GM12878 (cell line): ENCODE measurements at regions not wholly inside any gene's neighbourhood (a gene's known extent, or its start where the extent isn't known, plus 50 kb on each side); places are given as distances from the start of the nearest gene placed in this dataset.

Experiments
- ATF7 ChIP-seq: fragments of 450-650 bp; IDR thresholded peaks from 2 replicates; pipeline ENCODE4 v1.6.1; 2016; ENCODE audit warnings: low read depth, mild to moderate bottlenecking
- DPF2 ChIP-seq: fragments of 450-650 bp; IDR thresholded peaks from 2 replicates; pipeline ENCODE4 v1.6.1; 2017; ENCODE audit warnings: mild to moderate bottlenecking
- JUNB ChIP-seq: IDR thresholded peaks from 2 replicates; pipeline ENCODE4 v1.6.1; 2016; ENCODE audit warnings: antibody characterized with exemption, mild to moderate bottlenecking
- MEF2B ChIP-seq: fragments of 450-650 bp; IDR thresholded peaks from 2 replicates; pipeline ENCODE4 v1.6.1; 2018; ENCODE audit warnings: mild to moderate bottlenecking, moderate library complexity; ENCODE audit not compliant: partially characterized antibody, poor library complexity, severe bottlenecking
- MXI1 ChIP-seq: fragments of 150-350 bp; IDR thresholded peaks from 2 replicates; pipeline ENCODE4 v1.6.1; 2011; ENCODE audit warnings: low read depth, mild to moderate bottlenecking, inconsistent platforms, low read length, improper control_type of control experiment
- MYB ChIP-seq: fragments of 150-350 bp; IDR thresholded peaks from 2 replicates; pipeline ENCODE4 v1.6.1; 2014; ENCODE audit warnings: mild to moderate bottlenecking, low read depth, low read length, borderline replicate concordance
- NBN ChIP-seq: fragments of 450-650 bp; IDR thresholded peaks from 2 replicates; pipeline ENCODE4 v1.6.1; 2016
- RAD51 ChIP-seq: fragments of 450-650 bp; IDR thresholded peaks from 2 replicates; pipeline ENCODE4 v1.6.1; 2016; ENCODE audit warnings: moderate library complexity, mild to moderate bottlenecking, inconsistent platforms
- RCOR1 ChIP-seq: conservative IDR thresholded peaks from 2 replicates; pipeline ENCODE4 v1.6.1; 2012; ENCODE audit warnings: low read depth, low read length, improper control_type of control experiment
- SMAD5 ChIP-seq: IDR thresholded peaks from 2 replicates; pipeline ENCODE4 v1.6.1; 2016; ENCODE audit warnings: antibody characterized with exemption, low read depth
- SMARCA5 ChIP-seq: fragments of 450-650 bp; IDR thresholded peaks from 2 replicates; pipeline ENCODE4 v1.6.1; 2017; ENCODE audit warnings: mild to moderate bottlenecking
- SPI1 ChIP-seq: IDR thresholded peaks from 2 replicates; pipeline ENCODE4 v1.6.1; 2011; ENCODE audit warnings: low read depth, mild to moderate bottlenecking, low read length, moderate library complexity, borderline replicate concordance; ENCODE audit not compliant: insufficient read depth
- TBL1XR1 ChIP-seq: IDR thresholded peaks from 2 replicates; pipeline ENCODE4 v1.6.1; 2012; ENCODE audit warnings: low read depth, low read length, improper control_type of control experiment
- YY1 ChIP-seq: IDR thresholded peaks from 2 replicates; pipeline ENCODE4 v1.6.1; 2011; ENCODE audit warnings: low read depth, mild to moderate bottlenecking, low read length
- ZBED1 ChIP-seq: IDR thresholded peaks from 2 replicates; pipeline ENCODE4 v1.6.1; 2016; ENCODE audit warnings: borderline replicate concordance
- TF ChIP-seq, protein P1 (sequence below): fragments of 450-650 bp; IDR thresholded peaks from 2 replicates; pipeline ENCODE4 v1.6.1; 2016; ENCODE audit warnings: mild to moderate bottlenecking, moderate library complexity, borderline replicate concordance
- TF ChIP-seq, protein P2 (sequence below): fragments of 450-650 bp; IDR thresholded peaks from 2 replicates; pipeline ENCODE4 v1.6.1; 2017; ENCODE audit warnings: low read depth, mild to moderate bottlenecking, moderate library complexity
- TF ChIP-seq, protein P3 (sequence below): IDR thresholded peaks from 2 replicates; pipeline ENCODE4 v1.6.1; 2012; ENCODE audit warnings: improper control_type of control experiment, low read depth, low read length; ENCODE audit not compliant: insufficient replicate concordance
- TF ChIP-seq, protein P4 (sequence below): fragments of 450-650 bp; conservative IDR thresholded peaks from 2 replicates; pipeline ENCODE4 v1.6.1; 2017; ENCODE audit warnings: mild to moderate bottlenecking, moderate library complexity

DNA sequence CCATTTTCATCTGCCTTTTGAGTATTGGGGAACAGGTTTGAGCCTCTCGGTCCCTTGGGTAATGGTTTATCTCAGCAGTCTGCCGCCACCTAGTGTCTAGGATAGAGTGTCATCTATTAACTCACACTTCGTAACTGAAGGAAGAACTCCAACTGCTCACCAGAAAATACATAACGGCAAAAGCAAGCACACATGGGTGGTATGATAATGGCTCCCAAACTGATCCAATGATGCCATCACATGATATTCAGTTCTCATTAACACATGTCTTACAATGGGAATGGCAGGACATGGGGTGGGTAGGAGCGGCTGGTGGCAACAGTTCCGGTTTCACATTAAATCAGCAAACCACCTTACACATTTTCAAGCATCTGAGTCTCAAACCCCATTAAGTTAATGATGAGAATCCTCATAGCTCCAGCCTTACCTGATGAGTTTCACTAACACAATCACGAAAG is 110.7 kb upstream of the PHACTR1 start (continued):
- TF ChIP-seq, protein P1, sequence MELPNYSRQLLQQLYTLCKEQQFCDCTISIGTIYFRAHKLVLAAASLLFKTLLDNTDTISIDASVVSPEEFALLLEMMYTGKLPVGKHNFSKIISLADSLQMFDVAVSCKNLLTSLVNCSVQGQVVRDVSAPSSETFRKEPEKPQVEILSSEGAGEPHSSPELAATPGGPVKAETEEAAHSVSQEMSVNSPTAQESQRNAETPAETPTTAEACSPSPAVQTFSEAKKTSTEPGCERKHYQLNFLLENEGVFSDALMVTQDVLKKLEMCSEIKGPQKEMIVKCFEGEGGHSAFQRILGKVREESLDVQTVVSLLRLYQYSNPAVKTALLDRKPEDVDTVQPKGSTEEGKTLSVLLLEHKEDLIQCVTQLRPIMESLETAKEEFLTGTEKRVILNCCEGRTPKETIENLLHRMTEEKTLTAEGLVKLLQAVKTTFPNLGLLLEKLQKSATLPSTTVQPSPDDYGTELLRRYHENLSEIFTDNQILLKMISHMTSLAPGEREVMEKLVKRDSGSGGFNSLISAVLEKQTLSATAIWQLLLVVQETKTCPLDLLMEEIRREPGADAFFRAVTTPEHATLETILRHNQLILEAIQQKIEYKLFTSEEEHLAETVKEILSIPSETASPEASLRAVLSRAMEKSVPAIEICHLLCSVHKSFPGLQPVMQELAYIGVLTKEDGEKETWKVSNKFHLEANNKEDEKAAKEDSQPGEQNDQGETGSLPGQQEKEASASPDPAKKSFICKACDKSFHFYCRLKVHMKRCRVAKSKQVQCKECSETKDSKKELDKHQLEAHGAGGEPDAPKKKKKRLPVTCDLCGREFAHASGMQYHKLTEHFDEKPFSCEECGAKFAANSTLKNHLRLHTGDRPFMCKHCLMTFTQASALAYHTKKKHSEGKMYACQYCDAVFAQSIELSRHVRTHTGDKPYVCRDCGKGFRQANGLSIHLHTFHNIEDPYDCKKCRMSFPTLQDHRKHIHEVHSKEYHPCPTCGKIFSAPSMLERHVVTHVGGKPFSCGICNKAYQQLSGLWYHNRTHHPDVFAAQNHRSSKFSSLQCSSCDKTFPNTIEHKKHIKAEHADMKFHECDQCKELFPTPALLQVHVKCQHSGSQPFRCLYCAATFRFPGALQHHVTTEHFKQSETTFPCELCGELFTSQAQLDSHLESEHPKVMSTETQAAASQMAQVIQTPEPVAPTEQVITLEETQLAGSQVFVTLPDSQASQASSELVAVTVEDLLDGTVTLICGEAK: no peak
- TF ChIP-seq TBL1XR1 (peak; percentile 40; the same call in 1 of the 2 replicates), MYB (no peak), YY1 (peak; percentile 50; the same call in 1 of the 2 replicates), MXI1 (no peak), SMAD5 (no peak), NBN (peak; percentile 92), JUNB (peak; percentile 80), DPF2 (peak; percentile 96), SPI1 (peak; percentile 66), ATF7 (peak; percentile 80), MEF2B (peak; percentile 98), RAD51 (peak; percentile 65), SMARCA5 (peak; percentile 44; the same call in 1 of the 2 replicates), RCOR1 (peak; percentile 26; the same call in 1 of the 2 replicates), ZBED1 (peak; percentile 72; the same call in 1 of the 2 replicates)
- TF ChIP-seq, protein P2, sequence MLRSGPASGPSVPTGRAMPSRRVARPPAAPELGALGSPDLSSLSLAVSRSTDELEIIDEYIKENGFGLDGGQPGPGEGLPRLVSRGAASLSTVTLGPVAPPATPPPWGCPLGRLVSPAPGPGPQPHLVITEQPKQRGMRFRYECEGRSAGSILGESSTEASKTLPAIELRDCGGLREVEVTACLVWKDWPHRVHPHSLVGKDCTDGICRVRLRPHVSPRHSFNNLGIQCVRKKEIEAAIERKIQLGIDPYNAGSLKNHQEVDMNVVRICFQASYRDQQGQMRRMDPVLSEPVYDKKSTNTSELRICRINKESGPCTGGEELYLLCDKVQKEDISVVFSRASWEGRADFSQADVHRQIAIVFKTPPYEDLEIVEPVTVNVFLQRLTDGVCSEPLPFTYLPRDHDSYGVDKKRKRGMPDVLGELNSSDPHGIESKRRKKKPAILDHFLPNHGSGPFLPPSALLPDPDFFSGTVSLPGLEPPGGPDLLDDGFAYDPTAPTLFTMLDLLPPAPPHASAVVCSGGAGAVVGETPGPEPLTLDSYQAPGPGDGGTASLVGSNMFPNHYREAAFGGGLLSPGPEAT: peak; percentile 91
- TF ChIP-seq, protein P3, sequence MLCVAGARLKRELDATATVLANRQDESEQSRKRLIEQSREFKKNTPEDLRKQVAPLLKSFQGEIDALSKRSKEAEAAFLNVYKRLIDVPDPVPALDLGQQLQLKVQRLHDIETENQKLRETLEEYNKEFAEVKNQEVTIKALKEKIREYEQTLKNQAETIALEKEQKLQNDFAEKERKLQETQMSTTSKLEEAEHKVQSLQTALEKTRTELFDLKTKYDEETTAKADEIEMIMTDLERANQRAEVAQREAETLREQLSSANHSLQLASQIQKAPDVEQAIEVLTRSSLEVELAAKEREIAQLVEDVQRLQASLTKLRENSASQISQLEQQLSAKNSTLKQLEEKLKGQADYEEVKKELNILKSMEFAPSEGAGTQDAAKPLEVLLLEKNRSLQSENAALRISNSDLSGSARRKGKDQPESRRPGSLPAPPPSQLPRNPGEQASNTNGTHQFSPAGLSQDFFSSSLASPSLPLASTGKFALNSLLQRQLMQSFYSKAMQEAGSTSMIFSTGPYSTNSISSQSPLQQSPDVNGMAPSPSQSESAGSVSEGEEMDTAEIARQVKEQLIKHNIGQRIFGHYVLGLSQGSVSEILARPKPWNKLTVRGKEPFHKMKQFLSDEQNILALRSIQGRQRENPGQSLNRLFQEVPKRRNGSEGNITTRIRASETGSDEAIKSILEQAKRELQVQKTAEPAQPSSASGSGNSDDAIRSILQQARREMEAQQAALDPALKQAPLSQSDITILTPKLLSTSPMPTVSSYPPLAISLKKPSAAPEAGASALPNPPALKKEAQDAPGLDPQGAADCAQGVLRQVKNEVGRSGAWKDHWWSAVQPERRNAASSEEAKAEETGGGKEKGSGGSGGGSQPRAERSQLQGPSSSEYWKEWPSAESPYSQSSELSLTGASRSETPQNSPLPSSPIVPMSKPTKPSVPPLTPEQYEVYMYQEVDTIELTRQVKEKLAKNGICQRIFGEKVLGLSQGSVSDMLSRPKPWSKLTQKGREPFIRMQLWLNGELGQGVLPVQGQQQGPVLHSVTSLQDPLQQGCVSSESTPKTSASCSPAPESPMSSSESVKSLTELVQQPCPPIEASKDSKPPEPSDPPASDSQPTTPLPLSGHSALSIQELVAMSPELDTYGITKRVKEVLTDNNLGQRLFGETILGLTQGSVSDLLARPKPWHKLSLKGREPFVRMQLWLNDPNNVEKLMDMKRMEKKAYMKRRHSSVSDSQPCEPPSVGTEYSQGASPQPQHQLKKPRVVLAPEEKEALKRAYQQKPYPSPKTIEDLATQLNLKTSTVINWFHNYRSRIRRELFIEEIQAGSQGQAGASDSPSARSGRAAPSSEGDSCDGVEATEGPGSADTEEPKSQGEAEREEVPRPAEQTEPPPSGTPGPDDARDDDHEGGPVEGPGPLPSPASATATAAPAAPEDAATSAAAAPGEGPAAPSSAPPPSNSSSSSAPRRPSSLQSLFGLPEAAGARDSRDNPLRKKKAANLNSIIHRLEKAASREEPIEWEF: peak; percentile 19
- TF ChIP-seq, protein P4, sequence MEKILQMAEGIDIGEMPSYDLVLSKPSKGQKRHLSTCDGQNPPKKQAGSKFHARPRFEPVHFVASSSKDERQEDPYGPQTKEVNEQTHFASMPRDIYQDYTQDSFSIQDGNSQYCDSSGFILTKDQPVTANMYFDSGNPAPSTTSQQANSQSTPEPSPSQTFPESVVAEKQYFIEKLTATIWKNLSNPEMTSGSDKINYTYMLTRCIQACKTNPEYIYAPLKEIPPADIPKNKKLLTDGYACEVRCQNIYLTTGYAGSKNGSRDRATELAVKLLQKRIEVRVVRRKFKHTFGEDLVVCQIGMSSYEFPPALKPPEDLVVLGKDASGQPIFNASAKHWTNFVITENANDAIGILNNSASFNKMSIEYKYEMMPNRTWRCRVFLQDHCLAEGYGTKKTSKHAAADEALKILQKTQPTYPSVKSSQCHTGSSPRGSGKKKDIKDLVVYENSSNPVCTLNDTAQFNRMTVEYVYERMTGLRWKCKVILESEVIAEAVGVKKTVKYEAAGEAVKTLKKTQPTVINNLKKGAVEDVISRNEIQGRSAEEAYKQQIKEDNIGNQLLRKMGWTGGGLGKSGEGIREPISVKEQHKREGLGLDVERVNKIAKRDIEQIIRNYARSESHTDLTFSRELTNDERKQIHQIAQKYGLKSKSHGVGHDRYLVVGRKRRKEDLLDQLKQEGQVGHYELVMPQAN: no peak
